Keratinocyte (primary cell): ENCODE measurements at regions not wholly inside any gene's neighbourhood (a gene's known extent, or its start where the extent isn't known, plus 50 kb on each side); places are given as distances from the start of the nearest gene placed in this dataset.

Experiments
- DNase-seq: peaks from one replicate; pipeline ENCODE4 v3.0.0-alpha.2; 2011; ENCODE audit warnings: low read depth, missing footprints, low spot score
- FAIRE-seq: peaks from 2 replicates; lab custom pipeline; 2011; peaks lifted over from hg19 to GRCh38; lab: Jason Lieb, UNC
- H2AFZ ChIP-seq: 2 replicates; pipeline ENCODE4 v1.6.0; 2012; ENCODE audit warnings: low read length, control low read depth, inconsistent platforms; ENCODE audit not compliant: control insufficient read depth
- H3K27ac ChIP-seq: 2 replicates; pipeline ENCODE4 v1.5.1; 2011; ENCODE audit warnings: low read length; ENCODE audit not compliant: control insufficient read depth, insufficient read depth
- H3K27me3 ChIP-seq: 3 replicates; pipeline ENCODE4 v1.6.0; 2011; ENCODE audit warnings: low read length; ENCODE audit not compliant: control insufficient read depth, insufficient read depth; ENCODE audit errors: extremely low read depth
- H3K36me3 ChIP-seq, 2 experiments: 2 replicates in 1 of 2; 3 replicates in 1 of 2; pipeline ENCODE4 v1.5.1; 2011; ENCODE audit warnings: low read length in 2 of 2, mild to moderate bottlenecking in 1 of 2; ENCODE audit not compliant: control insufficient read depth in 2 of 2, insufficient read depth in 2 of 2; ENCODE audit errors: extremely low read depth in 1 of 2
- H3K4me1 ChIP-seq: 3 replicates; pipeline ENCODE4 v1.5.1; 2011; ENCODE audit warnings: low read length; ENCODE audit not compliant: control insufficient read depth, insufficient read depth; ENCODE audit errors: extremely low read depth
- H3K4me2 ChIP-seq: 3 replicates; pipeline ENCODE4 v1.6.0; 2011; ENCODE audit warnings: low read depth, low read length; ENCODE audit not compliant: control insufficient read depth, insufficient read depth; ENCODE audit errors: extremely low read depth
- H3K4me3 ChIP-seq, 3 experiments: fragments of 200-600 bp in 1 of 3; sonication (generic) in 1 of 3; 2 replicates in 2 of 3; 3 replicates in 1 of 3; pipeline ENCODE4 v1.5.1; 2011 to 2016; ENCODE audit warnings: low read length in 3 of 3, mild to moderate bottlenecking in 3 of 3, control low read depth in 2 of 3, inconsistent platforms in 1 of 3, low read depth in 1 of 3, mixed read lengths in 1 of 3, mixed run types in 1 of 3, moderate library complexity in 1 of 3; ENCODE audit not compliant: control insufficient read depth in 2 of 3, insufficient read depth in 2 of 3; ENCODE audit errors: extremely low read depth in 1 of 3
- H3K79me2 ChIP-seq: 2 replicates; pipeline ENCODE4 v1.6.0; 2012; ENCODE audit warnings: low read length; ENCODE audit not compliant: control insufficient read depth, insufficient read depth
- H3K9ac ChIP-seq: 3 replicates; pipeline ENCODE4 v1.6.0; 2011; ENCODE audit warnings: low read length; ENCODE audit not compliant: control insufficient read depth, insufficient read depth; ENCODE audit errors: extremely low read depth
- H3K9me1 ChIP-seq: 3 replicates; pipeline ENCODE4 v1.6.0; 2011; ENCODE audit warnings: low read length; ENCODE audit not compliant: control insufficient read depth, insufficient read depth; ENCODE audit errors: extremely low read depth
- H3K9me3 ChIP-seq: 2 replicates; pipeline ENCODE4 v1.5.1; 2012; ENCODE audit warnings: low read depth, low read length; ENCODE audit not compliant: control insufficient read depth
- H4K20me1 ChIP-seq: 3 replicates; pipeline ENCODE4 v1.6.0; 2011; ENCODE audit warnings: low read length; ENCODE audit not compliant: control insufficient read depth, insufficient read depth; ENCODE audit errors: extremely low read depth
- CTCF ChIP-seq, 3 experiments: IDR thresholded peaks in 1 of 3; conservative IDR thresholded peaks in 1 of 3; optimal IDR thresholded peaks in 1 of 3; 2 replicates in 2 of 3; 3 replicates in 1 of 3; pipeline versions ENCODE3 to v1.5.1; 2011; ENCODE audit warnings: low read length in 3 of 3, mild to moderate bottlenecking in 3 of 3, moderate library complexity in 2 of 3, control low read depth in 1 of 3, inconsistent platforms in 1 of 3; ENCODE audit not compliant: insufficient read depth in 2 of 3; ENCODE audit errors: extremely low read depth in 1 of 3
- EZH2 ChIP-seq: IDR thresholded peaks from one replicate; pipeline ENCODE4 v1.6.1; 2012; ENCODE audit warnings: inconsistent platforms, mild to moderate bottlenecking, low read length, moderate library complexity
- dilution Hi-C: fragments of 300-500 bp; cut with MboI; formaldehyde crosslinking; loops from one replicate; pipeline ENCODE4 v1.7.0; 2020; ENCODE audit warnings: low sequenced_read_pairs; ENCODE audit not compliant: extremely low pct_ligation_motif_present

GRCh38 chr4:178395798-178396197 lies 953.6 kb upstream of the AGA start:
- H3K4me3 ChIP-seq: no peak overlapping the region
- no peaks in the 10 kb centered on the region for H3K9me3 ChIP-seq
- H2AFZ ChIP-seq: no peak overlapping the region
- no peaks in the 10 kb centered on the region for H3K79me2 ChIP-seq
- peak in 1 of 3 experiments; percentile 50 for TF ChIP-seq CTCF (optimal IDR thresholded peaks at IDR 0.05 in 1 of 3, IDR thresholded peaks at IDR 0.05 in 1 of 3, conservative IDR thresholded peaks at IDR 0.05 in 1 of 3; ENCODE audit: extremely low read depth in 1 of 3, insufficient read depth in 2 of 3, low read length in 3 of 3)
- no peak for TF ChIP-seq EZH2
- no peak overlapping the region for H3K4me2 ChIP-seq
- H3K9ac ChIP-seq: no peak overlapping the region
- no peaks in the 10 kb centered on the region for H3K9me1 ChIP-seq
- no peaks in the 10 kb centered on the region for H4K20me1 ChIP-seq
- H3K36me3 ChIP-seq: no peaks in the 10 kb centered on the region
- DNase-seq (no peak), FAIRE-seq (no peak)
- no peaks in the 10 kb centered on the region for H3K4me1 ChIP-seq
- H3K27ac ChIP-seq: no peak overlapping the region
- dilution Hi-C loops: no loop called here
- no peaks in the 10 kb centered on the region for H3K27me3 ChIP-seq

- H3K9me3 ChIP-seq: peaks cover 1% of the 10 kb centered on the region
- dilution Hi-C loops: no loop called here
These were observed 970.2 kb upstream of the AGA start for GRCh38 chr4:178412455-178412854.

More at GRCh38 chr4:178412455-178412854, 970.2 kb upstream of the AGA start:
- FAIRE-seq (no peak), DNase-seq (no peak)
- Histone ChIP-seq H3K79me2 (no peaks in the 10 kb centered on the region), H3K4me2 (no peak overlapping the region), H3K36me3 (no peaks in the 10 kb centered on the region), H3K4me1 (no peaks in the 10 kb centered on the region), H3K9ac (no peak overlapping the region), H2AFZ (no peak overlapping the region), H3K4me3 (no peak overlapping the region), H3K27ac (no peak overlapping the region), H3K9me1 (no peaks in the 10 kb centered on the region), H3K27me3 (no peaks in the 10 kb centered on the region), H4K20me1 (no peaks in the 10 kb centered on the region)
- TF ChIP-seq CTCF (optimal IDR thresholded peaks at IDR 0.05 in 1 of 3, IDR thresholded peaks at IDR 0.05 in 1 of 3, conservative IDR thresholded peaks at IDR 0.05 in 1 of 3; ENCODE audit: extremely low read depth in 1 of 3, insufficient read depth in 2 of 3, low read length in 3 of 3) (no peak), EZH2 (no peak)
